ENCODE measurements at regions not wholly inside any gene's neighbourhood (a gene's known extent, or its start where the extent isn't known, plus 50 kb on each side); places are given as distances from the start of the nearest gene placed in this dataset.

DNA sequence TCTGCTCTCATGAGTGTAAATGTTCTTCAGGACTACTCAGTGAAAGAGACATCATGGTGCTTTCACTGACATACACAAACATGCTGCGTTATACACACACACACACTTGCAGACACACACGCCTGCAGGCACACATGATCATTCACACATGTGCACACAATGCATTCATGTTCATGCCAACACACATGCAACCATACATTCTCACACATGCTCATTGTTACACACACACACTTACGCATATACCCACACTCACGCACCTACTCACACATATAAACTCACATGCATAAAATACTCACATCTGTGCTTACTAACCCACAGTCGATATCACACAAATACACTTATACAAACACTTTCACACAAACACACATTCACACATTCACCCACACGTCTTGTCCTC lies 241.6 kb downstream of the LMX1A start:
- TF ChIP-seq, protein P1, sequence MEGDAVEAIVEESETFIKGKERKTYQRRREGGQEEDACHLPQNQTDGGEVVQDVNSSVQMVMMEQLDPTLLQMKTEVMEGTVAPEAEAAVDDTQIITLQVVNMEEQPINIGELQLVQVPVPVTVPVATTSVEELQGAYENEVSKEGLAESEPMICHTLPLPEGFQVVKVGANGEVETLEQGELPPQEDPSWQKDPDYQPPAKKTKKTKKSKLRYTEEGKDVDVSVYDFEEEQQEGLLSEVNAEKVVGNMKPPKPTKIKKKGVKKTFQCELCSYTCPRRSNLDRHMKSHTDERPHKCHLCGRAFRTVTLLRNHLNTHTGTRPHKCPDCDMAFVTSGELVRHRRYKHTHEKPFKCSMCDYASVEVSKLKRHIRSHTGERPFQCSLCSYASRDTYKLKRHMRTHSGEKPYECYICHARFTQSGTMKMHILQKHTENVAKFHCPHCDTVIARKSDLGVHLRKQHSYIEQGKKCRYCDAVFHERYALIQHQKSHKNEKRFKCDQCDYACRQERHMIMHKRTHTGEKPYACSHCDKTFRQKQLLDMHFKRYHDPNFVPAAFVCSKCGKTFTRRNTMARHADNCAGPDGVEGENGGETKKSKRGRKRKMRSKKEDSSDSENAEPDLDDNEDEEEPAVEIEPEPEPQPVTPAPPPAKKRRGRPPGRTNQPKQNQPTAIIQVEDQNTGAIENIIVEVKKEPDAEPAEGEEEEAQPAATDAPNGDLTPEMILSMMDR (conservative IDR thresholded peaks at IDR 0.05 in 1 of 2, IDR thresholded peaks at IDR 0.05 in 1 of 2; ENCODE audit: low read depth in 1 of 2, low read length in 2 of 2): no peak
- no peak for TF ChIP-seq EZH2 (IDR thresholded peaks at IDR 0.05; ENCODE audit: low read length, missing control alignments)
